GM04504 (cell line): ENCODE measurements at regions not wholly inside any gene's neighbourhood (a gene's known extent, or its start where the extent isn't known, plus 50 kb on each side); places are given as distances from the start of the nearest gene placed in this dataset.
"Not testable (repeated sequence)": the region's sequence is repeated elsewhere in the genome, so short reads cannot be mapped to it uniquely, and the experiment has no call there.

Experiments
- DNase-seq: peaks from one replicate; pipeline ENCODE4 v3.0.0-alpha.2; 2012; ENCODE audit warnings: low read depth

- no peak for DNase-seq
These were observed 225.7 kb upstream of the NPVF start for GRCh38 chr7:25454020-25454419.

- no peak for DNase-seq
These were observed 226.3 kb upstream of the NPVF start for GRCh38 chr7:25454562-25455041.

- DNase-seq, result no peak
These were observed 227.5 kb upstream of the NPVF start for GRCh38 chr7:25455683-25456251.

DNA sequence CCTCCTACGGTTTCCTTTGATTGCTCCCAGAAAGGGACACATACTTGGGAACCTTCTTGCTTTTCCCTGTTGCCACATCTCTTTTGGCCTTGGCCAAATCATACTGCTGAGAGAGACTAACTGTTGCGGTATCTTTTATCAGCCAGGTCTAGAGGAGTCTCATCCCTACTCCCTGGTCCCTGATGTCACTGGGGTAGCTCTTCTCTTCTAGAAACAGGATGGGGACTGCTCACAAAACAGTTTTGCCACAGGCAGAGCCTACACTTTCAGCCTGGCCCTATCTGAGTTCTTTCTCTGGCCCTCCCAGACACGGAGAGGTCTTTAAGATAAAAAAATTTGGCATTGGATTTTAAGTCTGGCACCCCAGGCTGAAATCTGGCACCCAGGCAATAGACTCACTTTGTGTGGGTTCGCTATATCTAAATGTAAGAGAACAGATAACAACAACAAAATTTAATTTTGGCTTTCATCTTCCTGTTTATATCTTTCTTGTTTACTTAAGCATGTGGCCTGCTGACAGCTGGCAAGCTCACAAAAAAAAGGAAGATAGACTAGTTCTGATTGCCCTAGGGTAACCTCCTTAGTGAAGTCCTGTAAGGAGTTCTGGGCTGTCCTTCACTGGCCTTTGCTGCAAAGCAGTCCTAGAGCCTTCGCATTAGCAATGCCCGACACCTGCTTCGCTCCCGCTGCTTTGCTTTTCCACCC, 228.3 kb upstream of the NPVF start:
- no peak for DNase-seq

- DNase-seq, result no peak
These were observed 230.8 kb upstream of the NPVF start for GRCh38 chr7:25459057-25459456.

GRCh38 chr7:25460433-25460832, 232.1 kb upstream of the NPVF start:
- no peak for DNase-seq

GRCh38 chr7:25469669-25470068, 241.4 kb upstream of the NPVF start:
- no peak for DNase-seq

DNA sequence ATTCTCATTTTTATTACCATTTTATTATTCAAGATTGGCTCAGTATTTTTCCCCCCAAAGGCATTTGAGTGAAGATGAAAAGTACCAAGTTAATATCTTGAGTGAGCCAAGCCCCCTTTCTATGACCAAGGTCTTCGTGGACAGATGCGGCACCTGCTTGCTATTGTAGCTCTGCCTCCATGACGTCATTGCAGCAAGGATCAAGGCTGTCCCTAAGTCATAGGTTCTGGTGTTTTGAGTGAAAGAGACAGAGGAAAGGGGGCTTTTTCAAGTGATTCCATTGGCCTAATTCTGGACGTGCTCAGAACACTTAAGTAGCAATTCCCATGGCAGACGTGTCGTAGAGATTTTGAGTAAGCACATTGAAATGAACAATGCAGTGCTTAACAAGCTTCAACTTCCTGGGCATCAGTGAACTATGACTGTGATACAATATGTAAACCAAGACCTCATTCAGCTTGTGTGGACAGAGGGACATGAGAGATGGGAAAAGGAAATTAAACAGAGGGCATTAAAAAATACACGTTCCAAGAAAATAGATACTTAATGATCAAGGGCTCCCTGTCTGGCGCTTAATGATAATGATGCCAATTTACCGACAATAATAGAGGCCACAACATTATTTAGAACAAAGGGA, 248.7 kb upstream of the NPVF start:
- no peak for DNase-seq

DNA sequence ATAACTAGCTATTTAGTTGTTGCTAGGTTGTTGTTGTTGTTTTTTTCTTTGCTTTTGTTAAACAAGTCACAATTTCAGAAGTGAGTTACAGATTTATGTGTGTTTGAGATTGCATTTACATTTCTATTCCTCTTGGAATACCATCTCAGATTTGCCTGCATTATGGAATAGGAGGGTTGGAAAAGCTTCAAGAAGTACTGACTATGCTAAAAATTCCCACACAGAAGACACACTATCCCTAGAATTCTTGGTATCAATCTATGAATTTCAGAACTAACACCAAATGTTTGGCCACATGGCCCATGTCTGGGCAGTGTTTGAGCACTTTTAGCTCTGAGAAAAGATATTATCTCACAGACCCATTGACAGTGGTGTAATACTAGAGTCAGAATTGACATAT, 249.9 kb upstream of the NPVF start:
- DNase-seq, result not testable (repeated sequence)

DNA sequence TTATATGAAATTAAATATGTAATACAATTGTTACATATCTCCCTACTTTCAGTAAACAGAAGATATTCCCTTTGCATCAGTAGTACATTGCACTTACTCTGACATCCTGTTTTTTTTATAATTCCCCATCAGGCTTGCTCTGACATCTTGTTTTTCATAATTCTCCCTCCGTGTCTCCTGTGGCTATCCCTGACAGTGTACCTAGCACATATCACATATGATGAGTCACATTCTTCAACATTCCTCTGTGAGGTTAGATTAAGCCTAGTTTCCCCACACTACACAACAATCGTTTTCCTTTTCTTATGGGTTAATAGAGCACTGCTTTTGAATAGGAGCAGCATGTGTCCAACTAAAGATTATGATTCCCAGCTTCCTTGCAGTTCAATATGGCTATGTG, 250.6 kb upstream of the NPVF start:
- no peak for DNase-seq

- DNase-seq, result no peak
These were observed 253.6 kb upstream of the NPVF start for GRCh38 chr7:25481891-25482290.

DNA sequence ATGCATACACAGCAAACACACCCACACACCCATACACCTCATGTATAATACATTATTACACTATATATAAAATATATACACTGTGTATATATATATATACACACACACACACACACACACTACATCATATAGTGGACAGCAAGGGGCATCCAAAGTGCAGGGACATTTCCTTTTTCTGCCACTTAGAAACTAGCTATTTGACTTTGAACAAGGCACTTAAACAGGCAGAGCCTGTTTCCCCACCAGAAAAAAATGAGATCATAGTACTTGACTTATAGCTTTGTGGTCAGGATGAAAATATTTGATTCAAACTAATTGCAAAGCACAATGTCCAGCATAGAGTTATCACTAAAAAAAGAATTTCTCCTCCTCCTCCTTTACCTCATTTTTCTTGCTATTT, 254.3 kb upstream of the NPVF start:
- DNase-seq, result no peak

GRCh38 chr7:25485026-25485425, 256.7 kb upstream of the NPVF start:
- DNase-seq, result no peak

GRCh38 chr7:25486656-25487055, 258.4 kb upstream of the NPVF start:
- DNase-seq, result no peak

DNA sequence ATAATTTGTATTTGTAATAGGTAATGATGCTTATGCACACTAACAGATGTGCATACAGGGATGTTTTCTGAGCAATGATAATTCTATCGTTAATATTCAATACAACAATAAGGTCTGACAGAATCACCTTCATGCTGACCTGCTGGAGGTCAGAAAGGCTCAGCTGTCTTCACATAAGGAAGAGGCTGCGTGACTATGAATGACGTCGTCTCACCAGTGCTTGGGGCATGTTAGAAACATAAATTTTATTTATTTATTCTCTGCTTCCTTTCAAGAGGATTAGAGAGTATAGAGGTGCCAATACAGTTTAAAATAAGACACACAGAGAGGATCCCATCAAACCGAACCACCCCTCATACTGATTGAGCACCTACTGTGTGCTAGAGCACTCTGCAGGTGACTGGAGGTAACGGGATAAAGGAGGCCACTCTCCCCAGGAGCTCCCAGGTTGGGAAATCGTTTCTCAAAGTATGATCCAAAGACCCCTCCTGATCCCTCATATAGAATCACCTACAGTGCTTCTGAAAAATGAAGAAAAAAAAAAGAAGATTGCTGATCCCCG, 265.6 kb upstream of the NPVF start:
- no peak for DNase-seq

GRCh38 chr7:25494896-25495295, 266.6 kb upstream of the NPVF start:
- no peak for DNase-seq

GRCh38 chr7:25495342-25496250, 267.3 kb upstream of the NPVF start:
- DNase-seq, result no peak

DNA sequence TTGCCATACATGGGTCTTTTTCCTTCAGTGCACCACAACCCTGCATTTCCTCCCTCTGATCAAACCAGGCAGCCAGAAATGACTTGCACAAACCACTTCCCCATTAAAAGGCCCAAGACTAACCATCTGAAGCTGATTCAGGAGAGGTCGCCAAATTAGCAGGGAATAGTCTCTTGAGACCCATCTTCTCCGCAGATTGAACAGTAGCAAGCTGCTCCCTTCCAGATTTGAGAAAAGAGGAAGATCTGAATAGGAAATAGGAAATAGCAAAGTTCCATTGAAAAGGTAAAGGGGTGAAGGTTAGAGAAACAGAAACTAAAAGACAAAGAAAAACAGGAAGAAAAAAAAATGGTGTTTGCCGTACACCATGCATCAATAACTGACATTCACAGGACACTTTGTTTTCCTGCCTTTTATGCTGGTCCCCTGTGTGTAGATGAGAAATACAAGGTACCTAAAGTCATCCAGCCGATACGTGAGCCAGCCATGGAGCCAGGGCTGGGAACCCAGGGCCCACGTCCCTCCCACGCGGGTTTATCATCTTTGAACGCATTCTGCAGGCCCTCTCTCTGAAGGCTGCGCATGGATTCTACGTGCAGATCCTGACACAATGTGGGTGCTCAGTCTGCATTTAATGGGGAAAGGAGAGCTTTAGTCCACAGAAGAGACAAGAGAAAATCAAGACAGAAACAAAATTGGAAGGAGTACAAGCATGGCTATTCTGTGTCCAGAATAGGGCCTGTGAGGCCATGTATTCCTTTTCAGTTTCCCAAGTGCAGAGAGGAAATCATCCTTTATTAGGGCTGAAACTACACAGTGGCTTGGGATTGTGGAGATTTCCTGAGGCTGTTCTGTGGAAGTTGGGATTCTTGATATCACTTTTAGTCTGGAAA, 268.4 kb upstream of the NPVF start:
- no peak for DNase-seq

GRCh38 chr7:25500393-25500921, 272.2 kb upstream of the NPVF start:
- no peak for DNase-seq

DNA sequence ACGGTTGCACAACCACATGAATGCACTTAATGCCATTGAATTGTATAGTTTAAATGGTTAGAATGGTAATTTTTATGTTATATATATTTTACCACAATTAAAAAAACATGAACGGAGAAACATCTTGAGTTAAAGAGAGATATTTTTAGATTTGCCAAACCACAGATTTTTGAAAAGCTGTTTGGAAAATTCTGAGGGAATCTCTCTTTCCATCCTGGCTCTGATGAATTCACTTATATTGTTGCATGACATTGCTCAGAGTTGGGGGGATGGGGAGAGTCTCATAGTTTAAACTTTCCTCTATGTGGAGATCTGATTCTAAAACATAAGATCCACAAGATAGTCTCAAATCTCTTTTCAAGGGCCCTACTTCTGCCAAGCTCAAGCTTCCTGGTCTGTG, 275.0 kb upstream of the NPVF start:
- no peak for DNase-seq
